ENCODE measurements at regions not wholly inside any gene's neighbourhood (a gene's known extent, or its start where the extent isn't known, plus 50 kb on each side); places are given as distances from the start of the nearest gene placed in this dataset.

DNA sequence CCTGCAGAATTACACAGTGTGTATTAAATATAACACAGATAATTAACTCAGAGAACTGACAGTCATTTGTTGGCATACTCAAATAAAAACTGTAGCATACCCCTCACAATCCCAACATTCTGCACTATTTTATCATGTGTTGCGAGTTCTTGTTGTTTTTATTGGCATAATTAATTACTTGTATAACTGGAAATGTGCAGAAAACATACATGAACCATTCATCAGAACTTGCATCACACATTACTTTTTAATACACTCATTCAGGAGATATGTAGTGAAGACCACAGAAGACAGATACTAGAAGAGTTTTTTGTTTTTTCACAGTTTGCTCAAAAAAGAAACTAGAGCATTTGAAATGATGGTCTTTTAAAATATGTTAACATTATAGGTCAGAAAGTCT is 74.6 kb upstream of the NEIL3 start:
- ChIA-PET POLR2A (no interaction called here), CTCF (no interaction called here)
- TF ChIP-seq, protein P1, sequence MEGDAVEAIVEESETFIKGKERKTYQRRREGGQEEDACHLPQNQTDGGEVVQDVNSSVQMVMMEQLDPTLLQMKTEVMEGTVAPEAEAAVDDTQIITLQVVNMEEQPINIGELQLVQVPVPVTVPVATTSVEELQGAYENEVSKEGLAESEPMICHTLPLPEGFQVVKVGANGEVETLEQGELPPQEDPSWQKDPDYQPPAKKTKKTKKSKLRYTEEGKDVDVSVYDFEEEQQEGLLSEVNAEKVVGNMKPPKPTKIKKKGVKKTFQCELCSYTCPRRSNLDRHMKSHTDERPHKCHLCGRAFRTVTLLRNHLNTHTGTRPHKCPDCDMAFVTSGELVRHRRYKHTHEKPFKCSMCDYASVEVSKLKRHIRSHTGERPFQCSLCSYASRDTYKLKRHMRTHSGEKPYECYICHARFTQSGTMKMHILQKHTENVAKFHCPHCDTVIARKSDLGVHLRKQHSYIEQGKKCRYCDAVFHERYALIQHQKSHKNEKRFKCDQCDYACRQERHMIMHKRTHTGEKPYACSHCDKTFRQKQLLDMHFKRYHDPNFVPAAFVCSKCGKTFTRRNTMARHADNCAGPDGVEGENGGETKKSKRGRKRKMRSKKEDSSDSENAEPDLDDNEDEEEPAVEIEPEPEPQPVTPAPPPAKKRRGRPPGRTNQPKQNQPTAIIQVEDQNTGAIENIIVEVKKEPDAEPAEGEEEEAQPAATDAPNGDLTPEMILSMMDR (IDR thresholded peaks at IDR 0.05; ENCODE audit: control extremely low read depth, extremely low read depth, low read depth, missing control alignments), result no peak
- DNase-seq (ENCODE audit: extremely low spot score), result no peak

- no peak for DNase-seq (ENCODE audit: extremely low spot score)
- CTCF ChIA-PET, result interaction anchor here (2.1 kb wide), 1 partner anchor 14 kb away, joined by 9 read pairs; no protein-coding TSS in a partner anchor
- POLR2A ChIA-PET, result no interaction called here
- TF ChIP-seq, protein P1 (IDR thresholded peaks at IDR 0.05; ENCODE audit: control extremely low read depth, extremely low read depth, low read depth, missing control alignments), result no peak
Measured at GRCh38 chr4:177236886-177237285, 72.8 kb upstream of the NEIL3 start.

DNA sequence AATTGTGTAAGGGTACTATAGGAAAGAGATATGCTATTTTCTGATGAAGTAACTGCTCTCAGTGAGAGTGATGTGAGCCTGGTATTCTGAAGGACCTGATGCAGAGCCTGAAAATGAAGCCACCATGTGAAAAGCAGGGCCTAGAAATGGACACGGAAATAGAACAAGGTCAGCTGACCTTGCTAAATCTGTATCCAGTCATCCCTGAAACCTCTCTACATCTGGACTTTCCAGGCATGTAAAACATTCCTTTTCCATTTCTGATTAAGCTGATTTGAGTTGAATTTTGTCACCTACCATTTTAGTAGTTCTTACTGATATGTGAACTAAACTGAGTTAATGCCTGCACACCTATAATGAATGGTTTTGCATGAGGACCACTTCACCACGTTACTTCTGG is 72.4 kb upstream of the NEIL3 start:
- no peak for DNase-seq (ENCODE audit: extremely low spot score)
- CTCF ChIA-PET, result interaction anchor here (2.1 kb wide), 1 partner anchor 13 kb away, joined by 9 read pairs; no protein-coding TSS in a partner anchor
- TF ChIP-seq, protein P1 (IDR thresholded peaks at IDR 0.05; ENCODE audit: control extremely low read depth, extremely low read depth, low read depth, missing control alignments), result no peak
- POLR2A ChIA-PET, result no interaction called here

DNA sequence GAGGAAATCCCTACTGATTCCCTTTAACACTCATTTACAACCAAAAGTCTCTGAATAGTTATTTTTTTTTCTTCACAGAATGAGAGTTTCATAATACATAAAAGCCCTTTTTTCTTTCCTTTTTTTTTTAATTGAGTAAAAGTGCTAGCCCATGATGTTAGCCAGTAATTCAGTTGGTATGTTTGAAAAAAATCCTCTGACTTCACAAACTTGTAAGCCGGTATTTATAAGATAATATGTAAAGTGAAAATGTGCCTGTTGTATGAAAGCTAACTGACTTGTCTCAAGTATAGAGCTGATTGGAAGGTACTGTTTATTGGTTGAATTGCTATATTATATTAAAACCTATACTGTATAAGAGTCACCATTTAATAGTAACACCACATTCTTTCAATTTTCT is 70.2 kb upstream of the NEIL3 start:
- ChIA-PET CTCF (interaction anchor here (0.9 to 3.3 kb wide), 2 partner anchors 10 to 19 kb away, joined by 3 to 18 read pairs; no protein-coding TSS in a partner anchor), POLR2A (no interaction called here)
- DNase-seq (ENCODE audit: extremely low spot score), result no peak
- TF ChIP-seq, protein P1 (IDR thresholded peaks at IDR 0.05; ENCODE audit: control extremely low read depth, extremely low read depth, low read depth, missing control alignments), result no peak

GRCh38 chr4:177239878-177240277 is 69.8 kb upstream of the NEIL3 start:
- no peak for DNase-seq (ENCODE audit: extremely low spot score)
- ChIA-PET POLR2A (no interaction called here), CTCF (interaction anchor here (3.3 kb wide), 1 partner anchor 10 kb away, joined by 18 read pairs; no protein-coding TSS in a partner anchor)
- TF ChIP-seq, protein P1 (IDR thresholded peaks at IDR 0.05; ENCODE audit: control extremely low read depth, extremely low read depth, low read depth, missing control alignments), result no peak

GRCh38 chr4:177242651-177243286 is 66.9 kb upstream of the NEIL3 start:
- no peak for DNase-seq (ENCODE audit: extremely low spot score)
- CTCF ChIA-PET, result no interaction called here
- TF ChIP-seq, protein P1 (IDR thresholded peaks at IDR 0.05; ENCODE audit: control extremely low read depth, extremely low read depth, low read depth, missing control alignments), result no peak
- POLR2A ChIA-PET, result no interaction called here
